Activated CD8-positive, alpha-beta T cell treated with anti-CD3 and anti-CD28 coated beads, Interleukin-2, amount 10 ng/mL, durations not matched to agents 7 days and 5 days (primary cell): ENCODE measurements at regions not wholly inside any gene's neighbourhood (a gene's known extent, or its start where the extent isn't known, plus 50 kb on each side); places are given as distances from the start of the nearest gene placed in this dataset.
"Not testable (repeated sequence)": the region's sequence is repeated elsewhere in the genome, so short reads cannot be mapped to it uniquely, and the experiment has no call there.

Source experiments
- ATAC-seq: fragments of 150-1000 bp; cut with Tn5 transposase; one replicate; pipeline ENCODE4 v1.10.0; 2021; ENCODE audit warnings: moderate library complexity
- CTCF ChIA-PET: fragments of 350-600 bp; sonication (Branson Sonifier 250); formaldehyde crosslinking; loops from one replicate; lab custom pipeline; 2021; ENCODE audit warnings: antibody characterized with exemption; lab: Charles Lee
- POLR2A ChIA-PET: fragments of 350-600 bp; sonication (Branson Sonifier 250); formaldehyde crosslinking; loops from one replicate; lab custom pipeline; 2021; ENCODE audit warnings: antibody characterized with exemption; lab: Charles Lee
- DNase-seq: peaks from one replicate; pipeline ENCODE4 v3.0.0-alpha.2; 2020
- H3K27ac Mint-ChIP-seq: one replicate; pipeline ENCODE4 v1.8.0; 2021; ENCODE audit warnings: mild to moderate bottlenecking, mixed read lengths
- H3K27me3 Mint-ChIP-seq: one replicate; pipeline ENCODE4 v1.8.0; 2021; ENCODE audit warnings: low read depth, mixed read lengths
- H3K36me3 Mint-ChIP-seq: one replicate; pipeline ENCODE4 v1.8.0; 2021; ENCODE audit warnings: low read depth, mixed read lengths
- H3K4me1 Mint-ChIP-seq: one replicate; pipeline ENCODE4 v1.8.0; 2021; ENCODE audit warnings: low read depth, mixed read lengths
- H3K4me3 Mint-ChIP-seq: one replicate; pipeline ENCODE4 v1.8.0; 2021; ENCODE audit warnings: mild to moderate bottlenecking, mixed read lengths
- H3K9me3 Mint-ChIP-seq: one replicate; pipeline ENCODE4 v1.8.0; 2022; ENCODE audit warnings: mixed read lengths; ENCODE audit not compliant: insufficient read depth

DNA sequence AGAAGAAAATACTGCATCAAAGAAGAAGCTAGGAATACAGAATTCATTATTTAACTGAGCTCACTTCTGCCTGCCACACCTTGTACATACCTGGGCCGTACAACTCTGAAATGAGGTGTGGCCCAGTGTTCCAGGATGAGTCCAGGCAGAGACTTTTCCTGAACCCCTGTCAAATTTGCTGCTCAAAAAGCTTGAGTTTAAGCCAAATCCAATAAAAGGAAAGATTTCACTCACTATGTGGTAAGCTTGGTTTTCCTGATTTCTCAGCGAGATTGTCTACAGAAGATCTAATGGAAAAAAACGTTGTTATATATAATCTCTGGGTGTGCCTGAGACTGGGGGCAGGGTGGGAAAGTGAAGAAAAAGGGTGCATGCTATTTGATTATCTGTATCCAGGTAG, 72.1 kb upstream of the EGFR start:
- Mint-ChIP-seq H3K4me3 (no peak overlapping the region), H3K9me3 (no peaks in the 10 kb centered on the region), H3K27ac (no peak overlapping the region), H3K27me3 (no peaks in the 10 kb centered on the region), H3K4me1 (no peaks in the 10 kb centered on the region), H3K36me3 (no peaks in the 10 kb centered on the region)
- CTCF ChIA-PET, result no interaction called here
- DNase-seq (no peak), ATAC-seq (no peak)
- POLR2A ChIA-PET, result no interaction called here

- ChIA-PET POLR2A (no interaction called here), CTCF (no interaction called here)
- Mint-ChIP-seq H3K36me3 (no peaks in the 10 kb centered on the region), H3K27ac (no peak overlapping the region), H3K4me1 (no peaks in the 10 kb centered on the region), H3K27me3 (no peaks in the 10 kb centered on the region), H3K4me3 (no peak overlapping the region), H3K9me3 (no peaks in the 10 kb centered on the region)
- ATAC-seq, result no peak
- no peak for DNase-seq
Measured at GRCh38 chr7:54947266-54947665, 71.6 kb upstream of the EGFR start.

DNA sequence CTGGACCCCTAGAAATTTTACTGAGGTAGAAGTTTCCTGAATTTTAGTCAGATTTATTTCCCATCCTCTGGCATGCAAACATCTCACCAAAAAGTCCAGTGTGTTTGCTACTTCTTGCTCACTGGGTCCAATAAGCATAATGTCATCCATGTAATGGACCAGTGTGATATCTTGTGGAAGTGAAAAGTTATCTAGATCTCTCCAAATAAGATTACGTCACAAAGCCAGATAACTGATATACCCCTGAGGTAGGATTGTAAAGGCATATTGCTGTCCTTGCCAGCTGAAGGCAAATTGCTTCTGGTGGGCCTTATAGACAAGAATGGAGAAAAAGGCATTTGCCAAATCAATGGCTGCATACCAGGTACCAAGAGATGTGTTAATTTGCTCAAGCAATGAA, 69.3 kb upstream of the EGFR start:
- H3K4me3 Mint-ChIP-seq, H3K36me3 Mint-ChIP-seq, H3K9me3 Mint-ChIP-seq, H3K27ac Mint-ChIP-seq, POLR2A ChIA-PET, H3K27me3 Mint-ChIP-seq, DNase-seq, ATAC-seq, CTCF ChIA-PET, H3K4me1 Mint-ChIP-seq: not testable (repeated sequence)

DNA sequence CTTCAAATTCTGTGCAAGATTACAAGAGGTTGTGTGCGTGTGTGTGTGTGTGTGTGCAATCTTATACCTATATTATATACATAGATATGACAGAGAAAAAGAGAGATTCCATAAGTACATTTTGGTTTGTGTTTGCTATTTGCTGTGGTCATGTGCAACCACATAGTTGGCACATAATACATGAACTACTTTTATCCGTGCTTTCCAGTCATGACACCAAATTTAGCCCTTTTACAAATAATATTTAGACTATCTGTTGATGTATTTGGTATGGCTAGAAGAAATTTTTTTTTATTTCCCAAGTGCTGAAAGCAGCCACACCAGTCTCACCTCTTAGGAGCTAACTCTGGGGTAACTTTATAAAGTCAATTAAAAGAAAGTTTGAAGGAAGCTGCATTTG, 63.5 kb upstream of the EGFR start:
- Mint-ChIP-seq H3K27ac (no peak overlapping the region), H3K4me1 (no peaks in the 10 kb centered on the region), H3K36me3 (no peaks in the 10 kb centered on the region), H3K9me3 (no peaks in the 10 kb centered on the region), H3K27me3 (no peaks in the 10 kb centered on the region), H3K4me3 (no peak overlapping the region)
- POLR2A ChIA-PET, result no interaction called here
- DNase-seq (no peak), ATAC-seq (no peak)
- CTCF ChIA-PET, result no interaction called here

- Mint-ChIP-seq H3K27me3 (no peaks in the 10 kb centered on the region), H3K4me1 (no peaks in the 10 kb centered on the region), H3K27ac (no peak overlapping the region), H3K9me3 (no peaks in the 10 kb centered on the region), H3K4me3 (no peak overlapping the region), H3K36me3 (no peaks in the 10 kb centered on the region)
- no peak for ATAC-seq
- CTCF ChIA-PET, result no interaction called here
- POLR2A ChIA-PET, result interaction anchor here (0.6 kb wide), 1 partner anchor 99 kb away, joined by 3 read pairs; no protein-coding TSS in a partner anchor
- no peak for DNase-seq
Measured at GRCh38 chr7:54955696-54956420, 63.0 kb upstream of the EGFR start.

DNA sequence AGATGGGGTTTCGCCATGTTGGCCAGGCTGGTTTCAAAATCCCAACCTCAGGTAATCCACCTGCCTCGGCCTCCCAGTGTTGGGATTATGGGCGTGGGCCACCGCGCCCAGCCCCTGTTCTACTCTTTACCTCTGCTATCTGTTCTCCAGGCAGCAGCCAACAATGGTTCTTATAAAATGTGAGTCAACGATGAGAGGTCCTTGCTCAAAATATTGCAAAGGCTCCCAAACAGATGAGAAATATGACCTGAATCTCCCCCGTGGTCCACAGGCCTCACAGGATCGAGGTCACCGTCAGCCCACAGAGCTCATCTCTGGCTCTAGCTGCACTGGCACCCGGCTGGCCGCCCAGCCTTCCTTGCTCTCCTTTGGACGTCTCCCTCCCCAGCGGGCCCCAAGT, 62.0 kb upstream of the EGFR start:
- ChIA-PET CTCF (no interaction called here), POLR2A (no interaction called here)
- Mint-ChIP-seq H3K36me3 (no peaks in the 10 kb centered on the region), H3K4me3 (no peak overlapping the region), H3K9me3 (no peaks in the 10 kb centered on the region), H3K4me1 (no peaks in the 10 kb centered on the region), H3K27ac (no peak overlapping the region), H3K27me3 (no peaks in the 10 kb centered on the region)
- DNase-seq (no peak), ATAC-seq (no peak)

GRCh38 chr7:54960517-54960916, 58.3 kb upstream of the EGFR start:
- ChIA-PET POLR2A (no interaction called here), CTCF (no interaction called here)
- Mint-ChIP-seq H3K4me3 (no peak overlapping the region), H3K27ac (no peak overlapping the region), H3K36me3 (no peaks in the 10 kb centered on the region), H3K4me1 (no peaks in the 10 kb centered on the region), H3K9me3 (no peaks in the 10 kb centered on the region), H3K27me3 (no peaks in the 10 kb centered on the region)
- ATAC-seq (no peak), DNase-seq (no peak)

DNA sequence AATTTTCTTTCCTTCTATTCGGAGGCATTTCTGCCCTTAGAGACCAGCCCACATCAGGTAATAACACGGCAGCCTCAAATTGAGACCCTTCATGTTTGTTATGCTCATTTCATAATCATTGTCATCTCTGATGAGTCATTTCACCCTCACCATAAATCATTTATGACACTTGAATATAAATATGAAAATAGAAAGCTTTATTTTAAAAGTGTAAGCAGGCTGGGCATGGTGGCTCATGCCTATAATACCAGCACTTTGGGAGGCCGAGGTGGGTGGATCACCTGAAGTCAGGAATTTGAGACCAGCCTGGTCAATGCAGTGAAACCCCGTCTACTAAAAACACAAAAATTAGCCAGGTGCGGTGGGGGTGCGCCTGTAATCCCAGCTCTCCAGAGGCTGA, 57.4 kb upstream of the EGFR start:
- H3K27me3 Mint-ChIP-seq, result no peaks in the 10 kb centered on the region
- no peak overlapping the region for H3K4me3 Mint-ChIP-seq
- no peaks in the 10 kb centered on the region for H3K4me1 Mint-ChIP-seq
- POLR2A ChIA-PET, result no interaction called here
- ATAC-seq, result no peak
- CTCF ChIA-PET, result no interaction called here
- no peaks in the 10 kb centered on the region for H3K9me3 Mint-ChIP-seq
- no peaks in the 10 kb centered on the region for H3K36me3 Mint-ChIP-seq
- no peak for DNase-seq
- no peak overlapping the region for H3K27ac Mint-ChIP-seq

DNA sequence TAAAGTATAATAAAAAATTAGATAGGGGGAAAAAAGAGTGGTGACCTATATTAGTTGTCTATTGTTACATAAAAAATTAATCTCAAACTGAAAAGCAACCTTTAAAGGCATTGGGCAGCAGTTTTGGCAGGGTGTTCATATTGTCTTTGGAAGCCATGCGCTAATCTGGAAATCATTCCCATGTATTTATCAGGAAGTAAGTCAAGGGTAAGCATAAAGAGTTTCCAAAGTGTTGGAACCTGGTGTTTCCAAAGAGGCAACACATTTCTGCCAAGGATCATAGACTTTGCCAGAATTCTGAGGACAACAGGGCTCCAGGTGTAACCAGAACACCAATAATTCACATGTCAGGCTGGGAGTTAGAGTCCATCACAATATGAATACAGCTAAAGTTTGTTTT, 55.7 kb upstream of the EGFR start:
- no peak for ATAC-seq
- Mint-ChIP-seq H3K4me3 (no peak overlapping the region), H3K27ac (no peak overlapping the region), H3K4me1 (no peaks in the 10 kb centered on the region), H3K27me3 (no peaks in the 10 kb centered on the region), H3K9me3 (no peaks in the 10 kb centered on the region), H3K36me3 (no peaks in the 10 kb centered on the region)
- ChIA-PET CTCF (no interaction called here), POLR2A (no interaction called here)
- DNase-seq, result no peak

GRCh38 chr7:54964136-54964535, 54.7 kb upstream of the EGFR start:
- Mint-ChIP-seq H3K9me3 (no peaks in the 10 kb centered on the region), H3K4me3 (no peak overlapping the region), H3K4me1 (no peaks in the 10 kb centered on the region), H3K27me3 (no peaks in the 10 kb centered on the region), H3K27ac (no peak overlapping the region), H3K36me3 (no peaks in the 10 kb centered on the region)
- CTCF ChIA-PET, result no interaction called here
- ATAC-seq (no peak), DNase-seq (no peak)
- POLR2A ChIA-PET, result no interaction called here

DNA sequence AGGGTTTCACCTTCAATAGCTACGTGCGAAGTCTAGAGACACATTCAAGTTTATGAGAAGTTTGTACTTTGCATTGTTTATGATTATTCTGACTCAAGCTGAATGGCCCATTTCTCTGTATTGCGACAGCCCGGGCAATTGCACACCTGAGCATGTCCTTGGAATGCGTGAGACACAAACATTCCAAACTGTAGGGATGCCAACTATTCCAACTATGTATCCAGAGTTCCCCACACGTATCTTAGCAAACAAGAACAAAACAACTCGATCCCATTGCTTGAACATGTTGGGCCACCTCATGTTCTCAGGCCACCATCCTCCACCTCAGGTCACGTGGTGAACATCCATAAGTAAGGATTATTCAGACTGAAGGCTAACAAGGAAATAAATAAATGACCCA, 51.4 kb upstream of the EGFR start:
- H3K36me3 Mint-ChIP-seq, result no peaks in the 10 kb centered on the region
- no peaks in the 10 kb centered on the region for H3K27me3 Mint-ChIP-seq
- H3K27ac Mint-ChIP-seq, result no peak overlapping the region
- ATAC-seq, result no peak
- no peaks in the 10 kb centered on the region for H3K9me3 Mint-ChIP-seq
- no peaks in the 10 kb centered on the region for H3K4me1 Mint-ChIP-seq
- ChIA-PET CTCF (interaction anchor here (0.8 kb wide), 1 partner anchor 31 kb away, joined by 3 read pairs; no protein-coding TSS in a partner anchor), POLR2A (no interaction called here)
- no peak overlapping the region for H3K4me3 Mint-ChIP-seq
- no peak for DNase-seq

GRCh38 chr7:54968018-54968417, 50.8 kb upstream of the EGFR start:
- DNase-seq, result no peak
- Mint-ChIP-seq H3K27me3 (no peaks in the 10 kb centered on the region), H3K27ac (no peak overlapping the region), H3K4me3 (no peak overlapping the region), H3K9me3 (no peaks in the 10 kb centered on the region), H3K4me1 (no peaks in the 10 kb centered on the region), H3K36me3 (no peaks in the 10 kb centered on the region)
- POLR2A ChIA-PET, result no interaction called here
- CTCF ChIA-PET, result no interaction called here
- no peak for ATAC-seq
